HuH-7 (cell line): ENCODE measurements at regions not wholly inside any gene's neighbourhood (a gene's known extent, or its start where the extent isn't known, plus 50 kb on each side); places are given as distances from the start of the nearest gene placed in this dataset.

Experiments
- DNase-seq: peaks from one replicate; pipeline ENCODE4 v3.0.0; 2011; ENCODE audit warnings: low spot score

- no peak for DNase-seq
Measured at GRCh38 chr13:74000876-74001275, 133.3 kb downstream of the KLF12 start.

- no peak for DNase-seq
Measured at GRCh38 chr13:73998631-73999030, 135.6 kb downstream of the KLF12 start.

- no peak for DNase-seq
Measured at GRCh38 chr13:73997964-73998363, 136.2 kb downstream of the KLF12 start.

- DNase-seq, result no peak
Measured at GRCh38 chr13:73996569-73996968, 137.6 kb downstream of the KLF12 start.

GRCh38 chr13:73995736-73996135 is 138.5 kb downstream of the KLF12 start:
- DNase-seq, result no peak

- no peak for DNase-seq
Measured at GRCh38 chr13:73993661-73994060, 140.5 kb downstream of the KLF12 start.

GRCh38 chr13:73991884-73992283 is 142.3 kb downstream of the KLF12 start:
- no peak for DNase-seq

GRCh38 chr13:73991384-73991783 is 142.8 kb downstream of the KLF12 start:
- no peak for DNase-seq

GRCh38 chr13:73989244-73989843 is 144.9 kb downstream of the KLF12 start:
- DNase-seq, result peak; percentile 23

- DNase-seq, result no peak
Measured at GRCh38 chr13:73988461-73988860, 145.7 kb downstream of the KLF12 start.

GRCh38 chr13:73987618-73988017 is 146.6 kb downstream of the KLF12 start:
- DNase-seq, result no peak

GRCh38 chr13:73985783-73986182 is 148.4 kb downstream of the KLF12 start:
- DNase-seq, result no peak

GRCh38 chr13:73984949-73985691 is 149.1 kb downstream of the KLF12 start:
- DNase-seq, result no peak

GRCh38 chr13:73984201-73984600 is 150.0 kb downstream of the KLF12 start:
- DNase-seq, result no peak

- DNase-seq, result no peak
Measured at GRCh38 chr13:73983109-73983508, 151.1 kb downstream of the KLF12 start.

GRCh38 chr13:73981595-73981994 is 152.6 kb downstream of the KLF12 start:
- DNase-seq, result no peak

- DNase-seq, result no peak
Measured at GRCh38 chr13:73975767-73976166, 158.4 kb downstream of the KLF12 start.

- no peak for DNase-seq
Measured at GRCh38 chr13:73974051-73974450, 160.2 kb downstream of the KLF12 start.

- DNase-seq, result no peak
Measured at GRCh38 chr13:73973156-73973555, 161.0 kb downstream of the KLF12 start.

GRCh38 chr13:73972545-73972944 is 161.7 kb downstream of the KLF12 start:
- DNase-seq, result no peak

- DNase-seq, result no peak
Measured at GRCh38 chr13:73971481-73971880, 162.7 kb downstream of the KLF12 start.

GRCh38 chr13:73970421-73971055 is 163.7 kb downstream of the KLF12 start:
- DNase-seq, result no peak

- no peak for DNase-seq
Measured at GRCh38 chr13:73967397-73968165, 166.6 kb downstream of the KLF12 start.
